OCI-LY7 (cell line): ENCODE measurements at regions not wholly inside any gene's neighbourhood (a gene's known extent, or its start where the extent isn't known, plus 50 kb on each side); places are given as distances from the start of the nearest gene placed in this dataset.
"Not testable (repeated sequence)": the region's sequence is repeated elsewhere in the genome, so short reads cannot be mapped to it uniquely, and the experiment has no call there.

ENCODE experiments used
- BruUV-seq: library from RNA; stranded (reverse); fragments of 400-500 nt; replicated peaks from 2 replicates; lab custom pipeline; 2021; lab: Mats Ljungman, UMichigan
- CTCF ChIA-PET: fragments of 300-600 bp; sonication (Branson Sonifier 250); formaldehyde crosslinking; loops from one replicate; lab custom pipeline; 2022; ENCODE audit warnings: antibody characterized with exemption; ENCODE audit not compliant: unreplicated experiment; lab: Charles Lee
- POLR2A ChIA-PET: fragments of 300-600 bp; sonication (Branson Sonifier 250); formaldehyde crosslinking; loops from one replicate; lab custom pipeline; 2022; ENCODE audit warnings: antibody characterized with exemption; lab: Charles Lee
- DNase-seq: peaks from one replicate; pipeline ENCODE4 v3.0.0-alpha.2; 2015; ENCODE audit warnings: low spot score
- H2AFZ ChIP-seq: fragments of 200-600 bp; sonication (generic), shearing (Covaris generic); 2 replicates; pipeline ENCODE4 v1.6.1; 2014; ENCODE audit warnings: mild to moderate bottlenecking, antibody characterized with exemption, low read length, moderate library complexity
- H3K27ac ChIP-seq: fragments of 200-600 bp; sonication (generic); 2 replicates; pipeline ENCODE4 v1.5.1; 2014; ENCODE audit warnings: mixed run types, low read depth, mild to moderate bottlenecking, moderate library complexity, low read length, inconsistent platforms; ENCODE audit not compliant: poor library complexity, severe bottlenecking
- H3K36me3 ChIP-seq: fragments of 200-600 bp; sonication (generic); 2 replicates; pipeline ENCODE4 v1.6.1; 2014; ENCODE audit warnings: mild to moderate bottlenecking, antibody characterized with exemption, low read length, moderate library complexity, mixed read lengths; ENCODE audit not compliant: insufficient read depth
- H3K4me1 ChIP-seq: fragments of 200-600 bp; sonication (generic); 2 replicates; pipeline ENCODE4 v1.5.1; 2014; ENCODE audit warnings: mild to moderate bottlenecking, low read length; ENCODE audit not compliant: insufficient read depth, poor library complexity, severe bottlenecking
- H3K4me2 ChIP-seq: fragments of 200-600 bp; sonication (generic); 2 replicates; pipeline ENCODE4 v1.6.1; 2014; ENCODE audit warnings: mild to moderate bottlenecking, low read length
- H3K4me3 ChIP-seq: fragments of 200-600 bp; sonication (generic); 2 replicates; pipeline ENCODE4 v1.5.1; 2014; ENCODE audit warnings: mild to moderate bottlenecking, low read depth, low read length; ENCODE audit not compliant: poor library complexity, severe bottlenecking
- H3K79me2 ChIP-seq: fragments of 200-600 bp; sonication (generic); 2 replicates; pipeline ENCODE4 v1.6.1; 2016; ENCODE audit warnings: low read depth, mild to moderate bottlenecking, low read length, moderate library complexity, mixed read lengths; ENCODE audit not compliant: insufficient read depth
- H3K9me2 ChIP-seq: fragments of 200-600 bp; sonication (generic); 2 replicates; pipeline ENCODE4 v1.6.1; 2016; ENCODE audit warnings: mild to moderate bottlenecking, low read length, mixed read lengths; ENCODE audit not compliant: insufficient read depth
- H3K9me3 ChIP-seq: fragments of 200-600 bp; sonication (generic); 2 replicates; pipeline ENCODE4 v1.6.1; 2014; ENCODE audit warnings: mild to moderate bottlenecking, mixed run types, low read length, mixed read lengths
- H4K20me1 ChIP-seq: fragments of 200-600 bp; sonication (generic); 2 replicates; pipeline ENCODE4 v1.6.1; 2014; ENCODE audit warnings: mild to moderate bottlenecking, antibody characterized with exemption, low read length, moderate library complexity, mixed read lengths; ENCODE audit not compliant: insufficient read depth
- EZH2phosphoT487 ChIP-seq: fragments of 200-600 bp; sonication (generic); IDR thresholded peaks from 2 replicates; pipeline ENCODE4 v1.6.1; 2018; ENCODE audit warnings: low read depth, borderline replicate concordance, mild to moderate bottlenecking, mixed run types, antibody characterized with exemption, low read length, moderate library complexity, mixed read lengths
- intact Hi-C: fragments of 100-400 bp; cut with micrococcal nuclease; formaldehyde crosslinking; loops from one replicate; pipeline ENCODE4 v1.10.0; 2022; ENCODE audit not compliant: unreplicated experiment
- TF ChIP-seq, protein P1 (sequence below): fragments of 200-600 bp; sonication (generic); conservative IDR thresholded peaks from 2 replicates; pipeline ENCODE4 v1.5.1; 2014; ENCODE audit warnings: mild to moderate bottlenecking, antibody characterized with exemption, low read length, moderate library complexity, mixed read lengths

DNA sequence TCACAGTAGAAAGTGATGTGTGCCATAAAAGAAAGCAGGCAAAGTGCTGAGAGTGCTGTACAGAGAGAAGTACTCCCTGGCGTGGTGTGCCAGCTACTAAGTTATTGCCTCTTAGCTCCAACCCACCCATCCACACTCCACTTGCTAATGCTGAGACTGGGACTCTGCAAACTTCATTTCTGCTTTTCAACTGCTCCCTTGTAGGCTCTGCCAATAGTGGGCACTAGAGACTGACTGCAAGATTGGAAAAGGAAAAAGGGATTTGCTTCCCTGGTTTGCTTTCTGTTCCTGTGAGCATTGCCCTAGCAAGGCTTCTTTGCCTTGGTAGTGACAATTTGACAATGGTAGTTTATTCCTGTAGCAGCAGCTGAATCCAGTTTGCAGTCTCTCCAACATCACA, 56.5 kb upstream of the TMEM108 start:
- H4K20me1 ChIP-seq: no peaks in the 10 kb centered on the region
- BruUV-seq: no TSS peak
- ChIA-PET CTCF (no interaction called here), POLR2A (no interaction called here)
- H3K9me2 ChIP-seq: no peaks in the 10 kb centered on the region
- no peak for DNase-seq
- H3K79me2 ChIP-seq: no peaks in the 10 kb centered on the region
- intact Hi-C loops: no loop called here
- no peaks in the 10 kb centered on the region for H3K4me1 ChIP-seq
- H2AFZ ChIP-seq: no peak overlapping the region
- H3K9me3 ChIP-seq: no peaks in the 10 kb centered on the region
- TF ChIP-seq EZH2phosphoT487: no peak
- TF ChIP-seq, protein P1, sequence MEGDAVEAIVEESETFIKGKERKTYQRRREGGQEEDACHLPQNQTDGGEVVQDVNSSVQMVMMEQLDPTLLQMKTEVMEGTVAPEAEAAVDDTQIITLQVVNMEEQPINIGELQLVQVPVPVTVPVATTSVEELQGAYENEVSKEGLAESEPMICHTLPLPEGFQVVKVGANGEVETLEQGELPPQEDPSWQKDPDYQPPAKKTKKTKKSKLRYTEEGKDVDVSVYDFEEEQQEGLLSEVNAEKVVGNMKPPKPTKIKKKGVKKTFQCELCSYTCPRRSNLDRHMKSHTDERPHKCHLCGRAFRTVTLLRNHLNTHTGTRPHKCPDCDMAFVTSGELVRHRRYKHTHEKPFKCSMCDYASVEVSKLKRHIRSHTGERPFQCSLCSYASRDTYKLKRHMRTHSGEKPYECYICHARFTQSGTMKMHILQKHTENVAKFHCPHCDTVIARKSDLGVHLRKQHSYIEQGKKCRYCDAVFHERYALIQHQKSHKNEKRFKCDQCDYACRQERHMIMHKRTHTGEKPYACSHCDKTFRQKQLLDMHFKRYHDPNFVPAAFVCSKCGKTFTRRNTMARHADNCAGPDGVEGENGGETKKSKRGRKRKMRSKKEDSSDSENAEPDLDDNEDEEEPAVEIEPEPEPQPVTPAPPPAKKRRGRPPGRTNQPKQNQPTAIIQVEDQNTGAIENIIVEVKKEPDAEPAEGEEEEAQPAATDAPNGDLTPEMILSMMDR: no peak
- no peak overlapping the region for H3K4me3 ChIP-seq
- H3K36me3 ChIP-seq: no peaks in the 10 kb centered on the region
- H3K27ac ChIP-seq: no peak overlapping the region
- no peak overlapping the region for H3K4me2 ChIP-seq

DNA sequence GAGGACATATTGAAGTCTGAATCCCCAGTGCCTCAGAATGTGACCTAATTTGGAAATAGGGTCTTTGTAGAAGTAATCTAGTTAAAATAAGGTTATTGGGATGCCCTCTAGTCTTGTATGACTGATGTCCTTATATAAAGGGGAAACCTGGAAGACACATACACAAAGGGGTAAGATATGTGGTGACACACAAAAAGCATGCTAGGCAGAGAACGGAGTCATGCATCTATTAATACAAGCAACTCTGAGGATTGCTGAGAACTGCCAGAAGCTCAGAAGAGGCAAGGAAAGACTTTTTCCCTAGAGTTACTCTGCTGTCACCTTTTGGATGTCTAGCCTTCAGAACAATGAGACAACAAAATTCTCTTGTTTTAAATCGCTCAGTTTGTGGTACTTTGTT, 58.1 kb upstream of the TMEM108 start:
- H3K27ac ChIP-seq: no peak overlapping the region
- intact Hi-C loops: no loop called here
- BruUV-seq: no TSS peak
- TF ChIP-seq, protein P1: no peak
- TF ChIP-seq EZH2phosphoT487: no peak
- no peak overlapping the region for H3K4me2 ChIP-seq
- H3K4me1 ChIP-seq: no peaks in the 10 kb centered on the region
- H4K20me1 ChIP-seq: no peaks in the 10 kb centered on the region
- ChIA-PET CTCF (no interaction called here), POLR2A (no interaction called here)
- H3K36me3 ChIP-seq: no peaks in the 10 kb centered on the region
- H3K9me3 ChIP-seq: no peaks in the 10 kb centered on the region
- no peaks in the 10 kb centered on the region for H3K79me2 ChIP-seq
- H2AFZ ChIP-seq: no peak overlapping the region
- H3K4me3 ChIP-seq: no peak overlapping the region
- H3K9me2 ChIP-seq: no peaks in the 10 kb centered on the region
- no peak for DNase-seq

DNA sequence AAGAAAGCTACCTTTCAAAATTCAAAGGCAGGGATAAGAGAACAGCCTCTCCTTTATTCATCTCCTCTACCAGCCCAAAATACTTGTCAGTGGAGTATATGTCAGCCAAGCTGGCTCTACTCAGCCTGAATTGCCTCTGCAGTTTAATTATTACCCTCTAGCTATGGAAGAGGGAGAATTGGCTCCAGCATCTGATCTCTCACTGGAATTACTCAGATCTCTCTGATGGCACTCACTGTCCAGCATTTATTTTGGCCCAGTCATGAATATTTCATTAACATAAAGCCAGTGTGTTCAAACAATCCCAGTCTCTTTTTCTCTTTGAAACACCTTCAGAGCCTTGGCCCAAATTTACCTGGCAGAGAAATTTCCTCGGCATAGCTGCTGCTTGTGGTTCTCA, 58.6 kb upstream of the TMEM108 start:
- H3K27ac ChIP-seq: no peak overlapping the region
- H3K4me3 ChIP-seq: no peak overlapping the region
- H3K4me1 ChIP-seq: no peaks in the 10 kb centered on the region
- H3K9me2 ChIP-seq: no peaks in the 10 kb centered on the region
- ChIA-PET POLR2A (interaction anchor here (0.7 kb wide), 1 partner anchor 18 kb away, joined by 3 read pairs; no protein-coding TSS in a partner anchor), CTCF (no interaction called here)
- H3K9me3 ChIP-seq: no peaks in the 10 kb centered on the region
- H4K20me1 ChIP-seq: no peaks in the 10 kb centered on the region
- DNase-seq: no peak
- TF ChIP-seq, protein P1: no peak
- no peak for TF ChIP-seq EZH2phosphoT487
- no peaks in the 10 kb centered on the region for H3K79me2 ChIP-seq
- H3K4me2 ChIP-seq: no peak overlapping the region
- intact Hi-C loops: no loop called here
- BruUV-seq: no TSS peak
- H2AFZ ChIP-seq: no peak overlapping the region
- H3K36me3 ChIP-seq: no peaks in the 10 kb centered on the region

DNA sequence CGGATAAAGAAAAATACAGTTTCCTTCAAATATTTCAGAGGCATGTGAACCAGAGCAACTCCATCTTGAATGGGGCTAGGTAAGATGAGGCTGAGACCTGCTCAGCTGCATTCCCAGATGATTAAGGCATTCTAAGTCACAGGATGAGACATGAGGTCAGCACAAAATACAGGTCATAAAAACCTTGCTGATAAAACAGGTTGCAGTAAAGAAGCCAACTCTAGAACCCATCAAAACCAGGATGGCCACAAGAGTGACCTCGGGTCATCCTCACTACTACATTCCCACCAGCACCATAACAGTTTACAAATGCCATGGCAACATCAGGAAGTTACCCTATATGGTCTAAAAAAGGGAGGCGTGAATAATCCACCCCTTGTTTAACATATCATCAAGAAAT, 59.2 kb upstream of the TMEM108 start:
- H3K4me2 ChIP-seq, H3K9me2 ChIP-seq, H3K9me3 ChIP-seq, H3K27ac ChIP-seq, H4K20me1 ChIP-seq, intact Hi-C loops, H3K4me3 ChIP-seq, H3K4me1 ChIP-seq, H2AFZ ChIP-seq, H3K36me3 ChIP-seq, DNase-seq, BruUV-seq, H3K79me2 ChIP-seq, CTCF ChIA-PET: not testable (repeated sequence)
- POLR2A ChIA-PET: interaction anchor here (0.7 kb wide), 1 partner anchor 19 kb away, joined by 3 read pairs; no protein-coding TSS in a partner anchor
